WTC11 (cell line): ENCODE measurements at regions not wholly inside any gene's neighbourhood (a gene's known extent, or its start where the extent isn't known, plus 50 kb on each side); places are given as distances from the start of the nearest gene placed in this dataset.

Experiments used
- ATAC-seq: fragments of 200-7000 bp; cut with Tn5 transposase; 2 replicates; pipeline ENCODE4 v1.10.0; 2021; ENCODE audit warnings: mild to moderate bottlenecking, moderate library complexity
- CTCF ChIA-PET: fragments of 300-600 bp; sonication (Branson Sonifier 250); formaldehyde crosslinking; loops from one replicate; lab custom pipeline; 2021; ENCODE audit warnings: antibody characterized with exemption; lab: Charles Lee
- POLR2A ChIA-PET: fragments of 350-600 bp; sonication (Branson Sonifier 250); formaldehyde crosslinking; loops from one replicate; lab custom pipeline; 2021; ENCODE audit warnings: antibody characterized with exemption; lab: Charles Lee
- DNase-seq: peaks from one replicate; pipeline ENCODE4 v3.0.0; 2021; ENCODE audit warnings: low spot score
- H3K27ac Mint-ChIP-seq: 2 replicates; pipeline ENCODE4 v1.8.0; 2021; ENCODE audit warnings: mixed read lengths
- H3K27me3 Mint-ChIP-seq: 2 replicates; pipeline ENCODE4 v1.8.0; 2021; ENCODE audit warnings: low read depth, mild to moderate bottlenecking, moderate library complexity, mixed read lengths
- H3K36me3 Mint-ChIP-seq: 2 replicates; pipeline ENCODE4 v1.8.0; 2021; ENCODE audit warnings: mixed read lengths
- H3K4me1 Mint-ChIP-seq: 2 replicates; pipeline ENCODE4 v1.8.0; 2022; ENCODE audit warnings: mixed read lengths
- H3K4me3 Mint-ChIP-seq: 2 replicates; pipeline ENCODE4 v1.8.0; 2021; ENCODE audit warnings: mild to moderate bottlenecking, moderate library complexity, mixed read lengths
- H3K9me3 Mint-ChIP-seq: 2 replicates; pipeline ENCODE4 v1.8.0; 2021; ENCODE audit warnings: mixed read lengths
- AFF4 ChIP-seq: sonication (generic); formaldehyde crosslinking; IDR thresholded peaks from 2 replicates; pipeline ENCODE4 v1.8.1; 2023; ENCODE audit warnings: mild to moderate bottlenecking, missing genetic modification reagents, borderline replicate concordance
- ARID4B ChIP-seq: sonication (generic); formaldehyde crosslinking; IDR thresholded peaks from 2 replicates; pipeline ENCODE4 v1.8.0; 2023; ENCODE audit warnings: missing genetic modification reagents, mild to moderate bottlenecking, borderline replicate concordance
- ATF3 ChIP-seq: sonication (generic); formaldehyde crosslinking; conservative IDR thresholded peaks from 2 replicates; pipeline ENCODE4 v1.8.1; 2022; ENCODE audit warnings: mild to moderate bottlenecking, missing genetic modification reagents
- ATF6 ChIP-seq: sonication (generic); formaldehyde crosslinking; IDR thresholded peaks from 2 replicates; pipeline ENCODE4 v1.8.1; 2023; ENCODE audit warnings: mild to moderate bottlenecking, missing genetic modification reagents
- E2F1 ChIP-seq: sonication (generic); formaldehyde crosslinking; IDR thresholded peaks from 2 replicates; pipeline ENCODE4 v1.8.0; 2022; ENCODE audit warnings: mild to moderate bottlenecking, missing genetic modification reagents
- FOXP1 ChIP-seq: sonication (generic); formaldehyde crosslinking; IDR thresholded peaks from 2 replicates; pipeline ENCODE4 v1.8.0; 2022; ENCODE audit warnings: missing genetic modification reagents, mild to moderate bottlenecking, moderate library complexity, borderline replicate concordance
- GRHL2 ChIP-seq: fragments of 250-450 bp; sonication (Bioruptor Pico); IDR thresholded peaks from 2 replicates; pipeline ENCODE4 v1.8.0; 2022; ENCODE audit warnings: mild to moderate bottlenecking, moderate library complexity; ENCODE audit not compliant: insufficient replicate concordance, severe bottlenecking
- MAX ChIP-seq: sonication (generic); formaldehyde crosslinking; IDR thresholded peaks from 2 replicates; pipeline ENCODE4 v1.8.0; 2022; ENCODE audit warnings: mild to moderate bottlenecking, missing genetic modification reagents
- NFYB ChIP-seq: sonication (generic); formaldehyde crosslinking; conservative IDR thresholded peaks from 2 replicates; pipeline ENCODE4 v1.8.0; 2022; ENCODE audit warnings: low read depth, missing genetic modification reagents
- NR3C1 ChIP-seq: sonication (generic); formaldehyde crosslinking; conservative IDR thresholded peaks from 2 replicates; pipeline ENCODE4 v1.8.1; 2023; ENCODE audit warnings: low read depth, mild to moderate bottlenecking, missing genetic modification reagents
- SMAD3 ChIP-seq: sonication (generic); formaldehyde crosslinking; IDR thresholded peaks from 2 replicates; pipeline ENCODE4 v1.8.0; 2022; ENCODE audit warnings: missing genetic modification reagents, mild to moderate bottlenecking, borderline replicate concordance
- ZMAT4 ChIP-seq: fragments of 250-450 bp; sonication (Bioruptor Pico); IDR thresholded peaks from 2 replicates; pipeline ENCODE4 v1.9.0; 2021; ENCODE audit warnings: mild to moderate bottlenecking
- ZNF138 ChIP-seq: sonication (generic); formaldehyde crosslinking; conservative IDR thresholded peaks from 2 replicates; pipeline ENCODE4 v1.8.1; 2022; ENCODE audit warnings: mild to moderate bottlenecking, moderate library complexity, missing genetic modification reagents
- ZNF396 ChIP-seq: fragments of 250-450 bp; sonication (Bioruptor Pico); IDR thresholded peaks from 2 replicates; pipeline ENCODE4 v1.8.0; 2021; ENCODE audit warnings: mild to moderate bottlenecking, moderate library complexity, borderline replicate concordance
- ZNF416 ChIP-seq: fragments of 250-450 bp; sonication (Bioruptor Pico); IDR thresholded peaks from 2 replicates; pipeline ENCODE4 v1.9.0; 2021; ENCODE audit warnings: mild to moderate bottlenecking, inconsistent platforms
- ZNF425 ChIP-seq: fragments of 250-450 bp; sonication (Bioruptor Pico); conservative IDR thresholded peaks from 2 replicates; pipeline ENCODE4 v1.9.0; 2021; ENCODE audit warnings: mild to moderate bottlenecking
- ZSCAN18 ChIP-seq: fragments of 250-450 bp; sonication (Bioruptor Pico); IDR thresholded peaks from 2 replicates; pipeline ENCODE4 v2.1.2; 2022; ENCODE audit warnings: mild to moderate bottlenecking, moderate library complexity

GRCh38 chr5:159736844-159737243, 179.4 kb upstream of the ADRA1B start:
- ChIA-PET POLR2A (no interaction called here), CTCF (no interaction called here)
- ATAC-seq = no peak
- Mint-ChIP-seq H3K9me3 (peaks cover 17% of the 10 kb centered on the region), H3K4me3 (no peak overlapping the region), H3K4me1 (peaks cover 7% of the 10 kb centered on the region), H3K36me3 (no peaks in the 10 kb centered on the region), H3K27ac (no peak overlapping the region), H3K27me3 (no peaks in the 10 kb centered on the region; the same call in 1 of the 2 replicates)
- TF ChIP-seq ZNF396 (CRISPR knock-in tag) = no peak
- TF ChIP-seq ZNF138 = no peak
- TF ChIP-seq ZNF425 (CRISPR knock-in tag) = no peak
- no peak for TF ChIP-seq AFF4 (CRISPR knock-in tag)
- TF ChIP-seq E2F1 (CRISPR knock-in tag) = no peak
- no peak for TF ChIP-seq FOXP1
- TF ChIP-seq ATF6 (CRISPR knock-in tag) = no peak
- no peak for TF ChIP-seq ZNF416 (CRISPR knock-in tag)
- no peak for TF ChIP-seq ZMAT4 (CRISPR knock-in tag)
- TF ChIP-seq GRHL2 (CRISPR knock-in tag) = no peak
- no peak for TF ChIP-seq MAX
- no peak for TF ChIP-seq SMAD3 (CRISPR knock-in tag)
- TF ChIP-seq ATF3 (CRISPR knock-in tag) = no peak
- no peak for TF ChIP-seq NR3C1 (CRISPR knock-in tag)
- no peak for DNase-seq

GRCh38 chr5:159737263-159737662, 179.0 kb upstream of the ADRA1B start:
- TF ChIP-seq ZNF416 (CRISPR knock-in tag) = no peak
- TF ChIP-seq NFYB = no peak
- TF ChIP-seq ZSCAN18 = no peak
- no peak for TF ChIP-seq ARID4B (CRISPR knock-in tag)
- POLR2A ChIA-PET = no interaction called here

More at GRCh38 chr5:159737263-159737662, 179.0 kb upstream of the ADRA1B start:
- DNase-seq (no peak), ATAC-seq (no peak)
- Mint-ChIP-seq H3K27ac (no peak overlapping the region), H3K4me1 (peaks cover 7% of the 10 kb centered on the region), H3K36me3 (no peaks in the 10 kb centered on the region), H3K27me3 (no peaks in the 10 kb centered on the region; the same call in 1 of the 2 replicates), H3K4me3 (no peak overlapping the region), H3K9me3 (peaks cover 17% of the 10 kb centered on the region)
- CTCF ChIA-PET = no interaction called here
